ENCODE measurements at regions not wholly inside any gene's neighbourhood (a gene's known extent, or its start where the extent isn't known, plus 50 kb on each side); places are given as distances from the start of the nearest gene placed in this dataset.

DNA sequence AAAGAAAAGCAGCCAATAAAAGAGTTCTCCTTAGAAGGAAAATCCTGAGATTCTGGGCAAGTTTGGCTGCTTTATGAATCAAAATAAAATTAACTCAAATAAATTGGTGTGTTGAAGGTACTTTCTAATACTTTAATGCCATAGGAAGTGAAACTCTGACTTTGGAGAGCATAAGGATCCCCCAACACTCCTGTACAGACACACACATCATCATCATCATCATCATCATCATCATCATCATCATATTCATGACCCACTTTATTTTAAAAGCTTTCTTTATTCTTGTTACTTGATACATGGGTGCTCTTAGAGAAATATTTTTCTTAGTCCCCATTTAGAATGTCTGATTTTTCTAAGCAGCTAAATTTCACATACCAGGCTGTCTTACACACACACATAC is 283.1 kb upstream of the CYRIA start (continued):
- TF ChIP-seq, protein P1, sequence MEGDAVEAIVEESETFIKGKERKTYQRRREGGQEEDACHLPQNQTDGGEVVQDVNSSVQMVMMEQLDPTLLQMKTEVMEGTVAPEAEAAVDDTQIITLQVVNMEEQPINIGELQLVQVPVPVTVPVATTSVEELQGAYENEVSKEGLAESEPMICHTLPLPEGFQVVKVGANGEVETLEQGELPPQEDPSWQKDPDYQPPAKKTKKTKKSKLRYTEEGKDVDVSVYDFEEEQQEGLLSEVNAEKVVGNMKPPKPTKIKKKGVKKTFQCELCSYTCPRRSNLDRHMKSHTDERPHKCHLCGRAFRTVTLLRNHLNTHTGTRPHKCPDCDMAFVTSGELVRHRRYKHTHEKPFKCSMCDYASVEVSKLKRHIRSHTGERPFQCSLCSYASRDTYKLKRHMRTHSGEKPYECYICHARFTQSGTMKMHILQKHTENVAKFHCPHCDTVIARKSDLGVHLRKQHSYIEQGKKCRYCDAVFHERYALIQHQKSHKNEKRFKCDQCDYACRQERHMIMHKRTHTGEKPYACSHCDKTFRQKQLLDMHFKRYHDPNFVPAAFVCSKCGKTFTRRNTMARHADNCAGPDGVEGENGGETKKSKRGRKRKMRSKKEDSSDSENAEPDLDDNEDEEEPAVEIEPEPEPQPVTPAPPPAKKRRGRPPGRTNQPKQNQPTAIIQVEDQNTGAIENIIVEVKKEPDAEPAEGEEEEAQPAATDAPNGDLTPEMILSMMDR (conservative IDR thresholded peaks at IDR 0.05; ENCODE audit: low read depth in 2 of 2): no peak
- TF ChIP-seq, protein P2, sequence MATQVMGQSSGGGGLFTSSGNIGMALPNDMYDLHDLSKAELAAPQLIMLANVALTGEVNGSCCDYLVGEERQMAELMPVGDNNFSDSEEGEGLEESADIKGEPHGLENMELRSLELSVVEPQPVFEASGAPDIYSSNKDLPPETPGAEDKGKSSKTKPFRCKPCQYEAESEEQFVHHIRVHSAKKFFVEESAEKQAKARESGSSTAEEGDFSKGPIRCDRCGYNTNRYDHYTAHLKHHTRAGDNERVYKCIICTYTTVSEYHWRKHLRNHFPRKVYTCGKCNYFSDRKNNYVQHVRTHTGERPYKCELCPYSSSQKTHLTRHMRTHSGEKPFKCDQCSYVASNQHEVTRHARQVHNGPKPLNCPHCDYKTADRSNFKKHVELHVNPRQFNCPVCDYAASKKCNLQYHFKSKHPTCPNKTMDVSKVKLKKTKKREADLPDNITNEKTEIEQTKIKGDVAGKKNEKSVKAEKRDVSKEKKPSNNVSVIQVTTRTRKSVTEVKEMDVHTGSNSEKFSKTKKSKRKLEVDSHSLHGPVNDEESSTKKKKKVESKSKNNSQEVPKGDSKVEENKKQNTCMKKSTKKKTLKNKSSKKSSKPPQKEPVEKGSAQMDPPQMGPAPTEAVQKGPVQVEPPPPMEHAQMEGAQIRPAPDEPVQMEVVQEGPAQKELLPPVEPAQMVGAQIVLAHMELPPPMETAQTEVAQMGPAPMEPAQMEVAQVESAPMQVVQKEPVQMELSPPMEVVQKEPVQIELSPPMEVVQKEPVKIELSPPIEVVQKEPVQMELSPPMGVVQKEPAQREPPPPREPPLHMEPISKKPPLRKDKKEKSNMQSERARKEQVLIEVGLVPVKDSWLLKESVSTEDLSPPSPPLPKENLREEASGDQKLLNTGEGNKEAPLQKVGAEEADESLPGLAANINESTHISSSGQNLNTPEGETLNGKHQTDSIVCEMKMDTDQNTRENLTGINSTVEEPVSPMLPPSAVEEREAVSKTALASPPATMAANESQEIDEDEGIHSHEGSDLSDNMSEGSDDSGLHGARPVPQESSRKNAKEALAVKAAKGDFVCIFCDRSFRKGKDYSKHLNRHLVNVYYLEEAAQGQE (IDR thresholded peaks at IDR 0.05; ENCODE audit: unreplicated experiment): no peak
- TF ChIP-seq, protein P3, sequence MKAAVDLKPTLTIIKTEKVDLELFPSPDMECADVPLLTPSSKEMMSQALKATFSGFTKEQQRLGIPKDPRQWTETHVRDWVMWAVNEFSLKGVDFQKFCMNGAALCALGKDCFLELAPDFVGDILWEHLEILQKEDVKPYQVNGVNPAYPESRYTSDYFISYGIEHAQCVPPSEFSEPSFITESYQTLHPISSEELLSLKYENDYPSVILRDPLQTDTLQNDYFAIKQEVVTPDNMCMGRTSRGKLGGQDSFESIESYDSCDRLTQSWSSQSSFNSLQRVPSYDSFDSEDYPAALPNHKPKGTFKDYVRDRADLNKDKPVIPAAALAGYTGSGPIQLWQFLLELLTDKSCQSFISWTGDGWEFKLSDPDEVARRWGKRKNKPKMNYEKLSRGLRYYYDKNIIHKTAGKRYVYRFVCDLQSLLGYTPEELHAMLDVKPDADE (IDR thresholded peaks at IDR 0.05): no peak

DNA sequence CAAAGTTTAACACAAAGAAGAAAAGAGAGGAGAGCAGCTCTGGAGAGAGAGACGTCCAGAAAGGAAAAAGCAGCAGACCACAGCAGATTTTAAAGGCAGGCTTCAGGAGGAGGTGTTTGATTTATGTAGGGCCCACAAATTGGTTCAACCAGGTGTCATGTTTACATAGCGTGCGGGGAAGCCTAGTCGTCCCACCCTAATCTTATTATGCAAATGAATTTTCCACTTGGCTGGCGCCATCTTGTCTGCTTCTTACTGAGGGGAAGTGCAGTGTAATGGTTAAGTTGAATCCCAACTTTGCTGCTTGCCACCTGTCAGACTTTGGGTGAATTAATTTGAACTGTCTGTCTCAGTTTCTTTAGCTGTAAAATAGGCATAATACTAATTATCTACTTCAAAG is 282.4 kb upstream of the CYRIA start:
- Mint-ChIP-seq H3K4me3 (no peak overlapping the region), H3K27me3 (ENCODE audit: insufficient read depth, low read depth, poor library complexity) (no peaks in the 10 kb centered on the region), H3K9me3 (no peaks in the 10 kb centered on the region), H3K36me3 (ENCODE audit: low read depth) (no peaks in the 10 kb centered on the region), H3K4me1 (peaks cover 6% of the 10 kb centered on the region; the same call in 2 of the 3 replicates), H3K27ac (no peak overlapping the region)
- no peaks in the 10 kb centered on the region; the same call in 1 of the 2 replicates for H4K20me1 ChIP-seq (replicated peaks; ENCODE audit: insufficient read depth)
- H3K9me2 ChIP-seq (ENCODE audit: insufficient read depth): 0 out of 2 replicates have a peak, but pooled peaks cover 6% of the 10 kb centered on the region
- TF ChIP-seq EZH2 (IDR thresholded peaks at IDR 0.05; ENCODE audit: low read depth, unreplicated experiment) (no peak), ZNF114 (CRISPR knock-in tag; IDR thresholded peaks at IDR 0.05) (no peak), ZNF331 (CRISPR knock-in tag; IDR thresholded peaks at IDR 0.05; ENCODE audit: low read depth) (no peak), POLR2AphosphoS5 (IDR thresholded peaks at IDR 0.05; ENCODE audit: low read depth) (no peak), NANOG (IDR thresholded peaks at IDR 0.05; ENCODE audit: borderline replicate concordance) (no peak), STAT1 (IDR thresholded peaks at IDR 0.05; ENCODE audit: unreplicated experiment) (no peak), JUNB (IDR thresholded peaks at IDR 0.05; ENCODE audit: unreplicated experiment) (no peak)
- TF ChIP-seq, protein P3 (IDR thresholded peaks at IDR 0.05): no peak
- TF ChIP-seq, protein P1 (conservative IDR thresholded peaks at IDR 0.05; ENCODE audit: low read depth in 2 of 2): no peak
- ATAC-seq (no peak), DNase-seq (ENCODE audit: low spot score) (no peak)
- no peak overlapping the region for H3K4me3 ChIP-seq
- H3K27me3 ChIP-seq (ENCODE audit: insufficient read depth): no peaks in the 10 kb centered on the region
- no peak overlapping the region for H2AFZ ChIP-seq
- no peaks in the 10 kb centered on the region for H3K79me2 ChIP-seq (replicated peaks; ENCODE audit: insufficient read depth)
- no peak overlapping the region for H3K4me2 ChIP-seq
- H3K27ac ChIP-seq (ENCODE audit: low read depth): no peak overlapping the region
- H3K4me1 ChIP-seq (ENCODE audit: insufficient read depth): no peaks in the 10 kb centered on the region
- no peaks in the 10 kb centered on the region for H3K36me3 ChIP-seq (ENCODE audit: insufficient read depth)
- H3F3A ChIP-seq (replicated peaks; ENCODE audit: low read depth): no peaks in the 10 kb centered on the region

Measured in GM23338 (cell line).